GM18498 (cell line): ENCODE measurements at regions not wholly inside any gene's neighbourhood (a gene's known extent, or its start where the extent isn't known, plus 50 kb on each side); places are given as distances from the start of the nearest gene placed in this dataset.
"Not testable (repeated sequence)": the region's sequence is repeated elsewhere in the genome, so short reads cannot be mapped to it uniquely, and the experiment has no call there.

Experiments used
- ATAC-seq: cut with Tn5 transposase; IDR thresholded peaks from one replicate; pipeline ENCODE4 v1.9.1; 2021; ENCODE audit warnings: mild to moderate bottlenecking, moderate library complexity; ENCODE audit not compliant: unreplicated experiment

GRCh38 chr5:109630093-109630492 is 59.6 kb upstream of the MAN2A1 start:
- ATAC-seq = no peak

- no peak for ATAC-seq
Measured at GRCh38 chr5:109628591-109628990, 61.1 kb upstream of the MAN2A1 start.

- not testable (repeated sequence) for ATAC-seq
Measured at GRCh38 chr5:109621266-109621665, 68.5 kb upstream of the MAN2A1 start.

- no peak for ATAC-seq
Measured at GRCh38 chr5:109620651-109621050, 69.1 kb upstream of the MAN2A1 start.

- ATAC-seq = no peak
Measured at GRCh38 chr5:109619606-109620005, 70.1 kb upstream of the MAN2A1 start.

GRCh38 chr5:109619021-109619460 is 70.7 kb upstream of the MAN2A1 start:
- no peak for ATAC-seq

- ATAC-seq = no peak
Measured at GRCh38 chr5:109614981-109615380, 74.7 kb upstream of the MAN2A1 start.

- no peak for ATAC-seq
Measured at GRCh38 chr5:109614301-109614700, 75.4 kb upstream of the MAN2A1 start.

- no peak for ATAC-seq
Measured at GRCh38 chr5:109612278-109612905, 77.3 kb upstream of the MAN2A1 start.

GRCh38 chr5:109611505-109611904 is 78.2 kb upstream of the MAN2A1 start:
- no peak for ATAC-seq

GRCh38 chr5:109611061-109611460 is 78.7 kb upstream of the MAN2A1 start:
- ATAC-seq = no peak

GRCh38 chr5:109610581-109610980 is 79.1 kb upstream of the MAN2A1 start:
- no peak for ATAC-seq

GRCh38 chr5:109605207-109605730 is 84.5 kb upstream of the MAN2A1 start:
- no peak for ATAC-seq

GRCh38 chr5:109604758-109605157 is 85.0 kb upstream of the MAN2A1 start:
- no peak for ATAC-seq

- no peak for ATAC-seq
Measured at GRCh38 chr5:109601736-109602135, 88.0 kb upstream of the MAN2A1 start.

GRCh38 chr5:109597893-109598292 is 91.8 kb upstream of the MAN2A1 start:
- no peak for ATAC-seq

- no peak for ATAC-seq
Measured at GRCh38 chr5:109594217-109594616, 95.5 kb upstream of the MAN2A1 start.

- no peak for ATAC-seq
Measured at GRCh38 chr5:109590799-109591198, 98.9 kb upstream of the MAN2A1 start.

- ATAC-seq = no peak
Measured at GRCh38 chr5:109589986-109590385, 99.7 kb upstream of the MAN2A1 start.

GRCh38 chr5:109589239-109589638 is 100.5 kb upstream of the MAN2A1 start:
- ATAC-seq = no peak

- ATAC-seq = no peak
Measured at GRCh38 chr5:109588281-109589035, 101.3 kb upstream of the MAN2A1 start.

- no peak for ATAC-seq
Measured at GRCh38 chr5:109584986-109585599, 104.6 kb upstream of the MAN2A1 start.
